ENCODE measurements at regions not wholly inside any gene's neighbourhood (a gene's known extent, or its start where the extent isn't known, plus 50 kb on each side); places are given as distances from the start of the nearest gene placed in this dataset.

GRCh38 chr5:4232084-4232483 is 636.5 kb downstream of the IRX1 start:
- DNase-seq (ENCODE audit: low read depth in 1 of 2, low spot score in 1 of 2): no peak
- no peak for TF ChIP-seq CTCF (IDR thresholded peaks at IDR 0.05; ENCODE audit: insufficient read depth, low read length)
- TF ChIP-seq GABPA (IDR thresholded peaks at IDR 0.05; ENCODE audit: low read depth): no peak
- TF ChIP-seq SPI1 (IDR thresholded peaks at IDR 0.05; ENCODE audit: borderline replicate concordance, low read depth): no peak
- TF ChIP-seq, protein P1, sequence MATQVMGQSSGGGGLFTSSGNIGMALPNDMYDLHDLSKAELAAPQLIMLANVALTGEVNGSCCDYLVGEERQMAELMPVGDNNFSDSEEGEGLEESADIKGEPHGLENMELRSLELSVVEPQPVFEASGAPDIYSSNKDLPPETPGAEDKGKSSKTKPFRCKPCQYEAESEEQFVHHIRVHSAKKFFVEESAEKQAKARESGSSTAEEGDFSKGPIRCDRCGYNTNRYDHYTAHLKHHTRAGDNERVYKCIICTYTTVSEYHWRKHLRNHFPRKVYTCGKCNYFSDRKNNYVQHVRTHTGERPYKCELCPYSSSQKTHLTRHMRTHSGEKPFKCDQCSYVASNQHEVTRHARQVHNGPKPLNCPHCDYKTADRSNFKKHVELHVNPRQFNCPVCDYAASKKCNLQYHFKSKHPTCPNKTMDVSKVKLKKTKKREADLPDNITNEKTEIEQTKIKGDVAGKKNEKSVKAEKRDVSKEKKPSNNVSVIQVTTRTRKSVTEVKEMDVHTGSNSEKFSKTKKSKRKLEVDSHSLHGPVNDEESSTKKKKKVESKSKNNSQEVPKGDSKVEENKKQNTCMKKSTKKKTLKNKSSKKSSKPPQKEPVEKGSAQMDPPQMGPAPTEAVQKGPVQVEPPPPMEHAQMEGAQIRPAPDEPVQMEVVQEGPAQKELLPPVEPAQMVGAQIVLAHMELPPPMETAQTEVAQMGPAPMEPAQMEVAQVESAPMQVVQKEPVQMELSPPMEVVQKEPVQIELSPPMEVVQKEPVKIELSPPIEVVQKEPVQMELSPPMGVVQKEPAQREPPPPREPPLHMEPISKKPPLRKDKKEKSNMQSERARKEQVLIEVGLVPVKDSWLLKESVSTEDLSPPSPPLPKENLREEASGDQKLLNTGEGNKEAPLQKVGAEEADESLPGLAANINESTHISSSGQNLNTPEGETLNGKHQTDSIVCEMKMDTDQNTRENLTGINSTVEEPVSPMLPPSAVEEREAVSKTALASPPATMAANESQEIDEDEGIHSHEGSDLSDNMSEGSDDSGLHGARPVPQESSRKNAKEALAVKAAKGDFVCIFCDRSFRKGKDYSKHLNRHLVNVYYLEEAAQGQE (IDR thresholded peaks at IDR 0.05; ENCODE audit: insufficient replicate concordance, low read depth): no peak
- TF ChIP-seq POLR2AphosphoS5 (IDR thresholded peaks at IDR 0.05; ENCODE audit: low read depth): no peak
- H3K27ac ChIP-seq (replicated peaks): no peak overlapping the region
- H3K4me3 ChIP-seq (replicated peaks; ENCODE audit: insufficient read depth, low read length): no peak overlapping the region
- no peaks in the 10 kb centered on the region for H3K27me3 ChIP-seq (ENCODE audit: insufficient read depth, poor library complexity, severe bottlenecking)

DNA sequence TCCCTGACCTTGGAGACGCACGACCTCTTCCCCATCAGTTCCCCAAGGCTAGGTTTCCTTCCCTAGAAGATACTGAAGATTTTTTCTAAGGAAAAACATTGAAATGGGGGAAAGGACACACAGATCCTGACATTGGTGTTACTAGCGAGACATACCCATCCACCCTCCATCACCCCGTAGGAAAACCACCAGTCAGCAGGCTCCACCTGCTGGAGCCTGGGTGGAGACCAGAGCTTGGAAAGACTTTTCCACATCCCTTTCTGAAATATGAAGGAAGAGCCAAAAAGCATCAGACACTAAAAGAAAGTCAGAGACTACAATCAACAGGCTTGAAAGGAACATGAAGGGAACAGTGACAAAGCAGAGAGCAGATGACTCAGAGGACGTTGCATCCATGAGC is 638.0 kb downstream of the IRX1 start:
- DNase-seq (ENCODE audit: low read depth in 1 of 2, low spot score in 1 of 2): no peak
- H3K27me3 ChIP-seq (ENCODE audit: insufficient read depth, poor library complexity, severe bottlenecking): no peaks in the 10 kb centered on the region
- TF ChIP-seq SPI1 (IDR thresholded peaks at IDR 0.05; ENCODE audit: borderline replicate concordance, low read depth): no peak
- TF ChIP-seq CTCF (IDR thresholded peaks at IDR 0.05; ENCODE audit: insufficient read depth, low read length): no peak
- TF ChIP-seq GABPA (IDR thresholded peaks at IDR 0.05; ENCODE audit: low read depth): no peak
- TF ChIP-seq, protein P1 (IDR thresholded peaks at IDR 0.05; ENCODE audit: insufficient replicate concordance, low read depth): no peak
- no peak for TF ChIP-seq POLR2AphosphoS5 (IDR thresholded peaks at IDR 0.05; ENCODE audit: low read depth)
- no peak overlapping the region for H3K27ac ChIP-seq (replicated peaks)
- no peak overlapping the region for H3K4me3 ChIP-seq (replicated peaks; ENCODE audit: insufficient read depth, low read length)

DNA sequence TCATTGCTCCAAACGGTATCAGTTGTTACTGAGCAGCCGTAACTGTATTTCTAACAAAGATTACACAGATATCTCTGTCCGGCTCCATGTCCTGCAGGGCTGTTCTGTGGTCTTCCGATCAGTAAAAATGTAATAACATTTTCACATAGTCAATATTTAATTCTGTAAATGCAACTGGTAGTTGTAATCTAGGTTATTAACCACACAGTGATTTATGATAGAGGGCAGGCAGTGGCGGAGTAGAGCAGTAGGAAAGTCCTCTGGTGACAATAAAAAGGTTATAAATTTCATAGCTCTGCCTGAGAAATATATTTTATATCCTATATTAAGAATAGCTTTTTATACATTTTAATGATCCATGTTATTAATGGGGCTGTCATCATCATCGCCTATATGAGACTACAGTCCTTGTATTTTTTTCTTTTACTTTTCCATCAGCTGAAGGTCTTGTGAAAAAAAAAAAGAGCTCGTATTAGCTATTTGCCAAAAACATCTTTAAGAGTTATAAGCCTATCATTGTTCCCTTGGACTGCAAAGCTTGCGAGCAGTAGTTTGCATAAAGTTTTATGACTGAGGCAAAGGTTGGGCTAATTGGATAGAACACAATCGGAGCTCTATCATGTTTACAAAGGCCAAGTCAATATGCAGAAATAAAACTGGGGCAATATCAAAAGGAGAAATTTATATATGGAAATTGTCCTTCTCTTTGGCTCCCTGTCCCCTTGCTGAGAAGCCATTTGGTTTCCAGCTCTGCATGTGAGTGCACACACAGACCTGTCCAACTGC is 648.0 kb downstream of the IRX1 start:
- no peak for DNase-seq (ENCODE audit: low read depth in 1 of 2, low spot score in 1 of 2)
- Histone ChIP-seq H3K4me3 (replicated peaks; ENCODE audit: insufficient read depth, low read length) (no peak overlapping the region), H3K27me3 (ENCODE audit: insufficient read depth, poor library complexity, severe bottlenecking) (no peaks in the 10 kb centered on the region), H3K27ac (replicated peaks) (no peak overlapping the region)
- no peak for TF ChIP-seq POLR2AphosphoS5 (IDR thresholded peaks at IDR 0.05; ENCODE audit: low read depth)
- no peak for TF ChIP-seq SPI1 (IDR thresholded peaks at IDR 0.05; ENCODE audit: borderline replicate concordance, low read depth)
- no peak for TF ChIP-seq GABPA (IDR thresholded peaks at IDR 0.05; ENCODE audit: low read depth)
- no peak for TF ChIP-seq CTCF (IDR thresholded peaks at IDR 0.05; ENCODE audit: insufficient read depth, low read length)
- TF ChIP-seq, protein P1 (IDR thresholded peaks at IDR 0.05; ENCODE audit: insufficient replicate concordance, low read depth): no peak
